AG09309 (cell line): ENCODE measurements at regions not wholly inside any gene's neighbourhood (a gene's known extent, or its start where the extent isn't known, plus 50 kb on each side); places are given as distances from the start of the nearest gene placed in this dataset.
"Not testable (repeated sequence)": the region's sequence is repeated elsewhere in the genome, so short reads cannot be mapped to it uniquely, and the experiment has no call there.

Experiments
- DNase-seq: peaks from one replicate; pipeline ENCODE4 v3.0.0-alpha.2; 2010; ENCODE audit warnings: low read depth
- H3K4me3 ChIP-seq: 2 replicates; pipeline ENCODE4 v1.5.1; 2011; ENCODE audit warnings: mild to moderate bottlenecking, low read depth, low read length, moderate library complexity; ENCODE audit not compliant: control insufficient read depth
- TF ChIP-seq, protein P1 (sequence below): IDR thresholded peaks from 2 replicates; pipeline ENCODE4 v1.5.1; 2011; ENCODE audit warnings: mild to moderate bottlenecking, low read depth, low read length, inconsistent platforms; ENCODE audit not compliant: insufficient read depth, control insufficient read depth; ENCODE audit errors: missing control alignments

DNA sequence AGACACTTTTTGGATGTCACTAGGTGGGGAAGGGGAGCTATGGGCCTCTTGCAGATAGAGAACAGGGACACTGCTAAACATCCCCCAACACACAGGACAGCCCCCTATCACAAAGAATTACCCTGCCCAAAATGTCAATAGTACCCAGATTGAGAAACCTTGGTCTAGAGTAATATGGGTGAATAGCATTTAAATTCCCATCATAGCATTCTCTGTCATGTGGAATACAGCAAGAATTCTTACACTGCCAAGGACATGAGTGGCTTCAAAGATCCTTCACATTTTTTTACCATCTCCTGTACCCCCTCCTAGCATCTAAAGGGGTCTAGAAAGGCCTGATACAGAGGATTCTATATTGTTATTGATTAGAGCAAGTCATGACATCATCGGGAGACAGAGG is 83.1 kb upstream of the SSTR4 start:
- DNase-seq, result no peak
- no peak overlapping the region for H3K4me3 ChIP-seq
- TF ChIP-seq, protein P1, sequence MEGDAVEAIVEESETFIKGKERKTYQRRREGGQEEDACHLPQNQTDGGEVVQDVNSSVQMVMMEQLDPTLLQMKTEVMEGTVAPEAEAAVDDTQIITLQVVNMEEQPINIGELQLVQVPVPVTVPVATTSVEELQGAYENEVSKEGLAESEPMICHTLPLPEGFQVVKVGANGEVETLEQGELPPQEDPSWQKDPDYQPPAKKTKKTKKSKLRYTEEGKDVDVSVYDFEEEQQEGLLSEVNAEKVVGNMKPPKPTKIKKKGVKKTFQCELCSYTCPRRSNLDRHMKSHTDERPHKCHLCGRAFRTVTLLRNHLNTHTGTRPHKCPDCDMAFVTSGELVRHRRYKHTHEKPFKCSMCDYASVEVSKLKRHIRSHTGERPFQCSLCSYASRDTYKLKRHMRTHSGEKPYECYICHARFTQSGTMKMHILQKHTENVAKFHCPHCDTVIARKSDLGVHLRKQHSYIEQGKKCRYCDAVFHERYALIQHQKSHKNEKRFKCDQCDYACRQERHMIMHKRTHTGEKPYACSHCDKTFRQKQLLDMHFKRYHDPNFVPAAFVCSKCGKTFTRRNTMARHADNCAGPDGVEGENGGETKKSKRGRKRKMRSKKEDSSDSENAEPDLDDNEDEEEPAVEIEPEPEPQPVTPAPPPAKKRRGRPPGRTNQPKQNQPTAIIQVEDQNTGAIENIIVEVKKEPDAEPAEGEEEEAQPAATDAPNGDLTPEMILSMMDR, result no peak

DNA sequence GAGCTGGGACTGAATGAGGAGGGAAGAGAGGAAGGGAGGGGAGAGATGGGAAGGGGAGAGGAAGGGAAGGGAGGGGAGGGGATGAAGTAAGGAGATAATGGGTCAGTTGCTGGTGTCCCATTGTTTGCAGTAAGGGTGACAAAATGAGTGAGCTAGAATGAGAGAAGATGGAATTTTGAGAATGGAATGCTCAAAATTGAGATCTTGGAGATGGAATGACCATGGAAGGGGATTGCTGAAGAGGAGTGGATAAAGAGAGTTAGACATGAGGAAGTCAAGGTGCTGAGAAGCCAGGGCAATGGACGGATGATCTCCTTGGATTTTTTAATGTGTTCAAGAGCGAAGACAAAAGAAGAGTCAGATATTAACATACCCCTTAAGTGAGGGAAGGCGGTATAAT is 80.5 kb upstream of the SSTR4 start:
- no peak for DNase-seq
- TF ChIP-seq, protein P1, result no peak
- H3K4me3 ChIP-seq, result no peak overlapping the region

DNA sequence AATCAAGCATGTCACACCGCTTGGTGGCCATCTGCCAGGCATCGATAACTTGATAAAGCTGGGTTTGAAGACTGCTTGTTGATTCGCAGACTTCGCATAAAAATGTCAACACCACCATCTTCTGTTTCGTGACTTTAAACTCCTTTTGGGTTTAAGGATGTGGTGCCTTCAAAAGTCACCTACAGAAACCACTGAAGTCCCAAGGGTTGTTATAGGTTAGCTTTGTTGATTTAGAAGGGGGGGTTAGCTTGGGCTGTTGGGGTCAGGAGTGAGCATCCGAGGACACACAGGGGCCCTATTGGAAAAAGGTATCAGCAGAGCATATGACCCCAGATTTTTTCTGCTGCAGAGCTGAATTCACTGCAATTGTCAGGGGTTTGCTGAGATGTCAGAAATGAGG is 76.7 kb upstream of the SSTR4 start:
- TF ChIP-seq, protein P1, result no peak
- DNase-seq, result no peak
- H3K4me3 ChIP-seq, result no peak overlapping the region

DNA sequence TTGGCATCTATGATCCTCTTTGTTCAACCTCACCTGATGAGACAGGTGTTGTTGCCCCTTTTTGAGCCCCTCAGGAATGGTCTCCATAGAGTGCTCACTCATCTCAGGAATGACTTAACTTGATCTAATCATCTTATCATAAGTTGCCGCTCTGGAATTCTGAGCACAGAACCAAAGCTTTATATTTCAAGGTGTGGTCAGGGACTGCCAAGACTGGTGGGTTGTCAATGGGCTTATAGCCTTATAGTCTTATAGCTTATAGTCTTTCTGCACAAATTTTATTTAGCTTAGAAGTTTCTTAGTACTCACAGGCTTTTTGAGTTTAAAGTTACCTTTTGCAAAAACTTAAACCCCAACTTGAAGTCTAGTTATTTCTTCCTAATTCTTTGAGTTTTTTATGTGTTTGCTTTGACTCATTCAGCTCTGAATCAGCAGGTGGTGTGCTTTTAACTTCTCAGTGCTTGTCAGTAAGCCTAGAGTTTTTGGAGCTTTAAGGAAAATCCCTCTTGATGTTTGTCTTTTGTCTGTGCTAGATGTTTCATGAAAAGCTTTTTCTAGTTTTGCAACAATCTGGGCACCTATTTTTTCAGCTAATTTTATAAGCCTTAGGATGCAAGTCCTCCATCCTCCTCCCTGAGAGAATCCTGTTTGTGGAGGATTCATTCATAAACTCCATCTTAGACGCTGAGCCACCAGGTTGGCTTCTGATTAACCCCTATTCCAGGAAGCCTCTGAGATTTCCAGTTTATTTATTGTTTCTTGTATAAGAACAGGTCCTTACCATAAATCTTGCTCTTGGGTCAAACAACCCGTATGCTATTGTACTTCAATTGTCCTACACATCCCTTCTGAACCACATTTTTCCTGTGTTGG is 72.3 kb upstream of the SSTR4 start:
- TF ChIP-seq, protein P1, result no peak
- no peak overlapping the region for H3K4me3 ChIP-seq
- DNase-seq, result no peak

DNA sequence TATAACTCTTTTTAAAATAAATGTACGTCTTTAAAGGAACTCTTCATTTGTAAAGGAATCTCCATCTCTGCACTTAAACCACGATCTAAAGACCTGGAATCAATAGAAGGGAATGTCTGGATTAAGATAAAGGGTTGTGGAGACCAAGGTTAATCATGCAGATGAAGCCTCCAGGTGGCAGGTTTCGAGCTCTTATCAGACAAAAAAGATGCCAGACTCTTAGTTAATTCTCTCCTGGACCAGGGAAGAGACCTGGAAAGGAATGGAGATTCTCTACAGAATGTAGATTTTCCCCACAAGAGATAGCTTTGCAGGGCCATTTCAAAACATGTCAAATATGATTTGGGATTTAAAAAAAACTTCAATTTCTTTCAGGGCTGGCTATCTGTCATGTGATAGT is 71.5 kb upstream of the SSTR4 start:
- TF ChIP-seq, protein P1, result no peak
- DNase-seq, result no peak

DNA sequence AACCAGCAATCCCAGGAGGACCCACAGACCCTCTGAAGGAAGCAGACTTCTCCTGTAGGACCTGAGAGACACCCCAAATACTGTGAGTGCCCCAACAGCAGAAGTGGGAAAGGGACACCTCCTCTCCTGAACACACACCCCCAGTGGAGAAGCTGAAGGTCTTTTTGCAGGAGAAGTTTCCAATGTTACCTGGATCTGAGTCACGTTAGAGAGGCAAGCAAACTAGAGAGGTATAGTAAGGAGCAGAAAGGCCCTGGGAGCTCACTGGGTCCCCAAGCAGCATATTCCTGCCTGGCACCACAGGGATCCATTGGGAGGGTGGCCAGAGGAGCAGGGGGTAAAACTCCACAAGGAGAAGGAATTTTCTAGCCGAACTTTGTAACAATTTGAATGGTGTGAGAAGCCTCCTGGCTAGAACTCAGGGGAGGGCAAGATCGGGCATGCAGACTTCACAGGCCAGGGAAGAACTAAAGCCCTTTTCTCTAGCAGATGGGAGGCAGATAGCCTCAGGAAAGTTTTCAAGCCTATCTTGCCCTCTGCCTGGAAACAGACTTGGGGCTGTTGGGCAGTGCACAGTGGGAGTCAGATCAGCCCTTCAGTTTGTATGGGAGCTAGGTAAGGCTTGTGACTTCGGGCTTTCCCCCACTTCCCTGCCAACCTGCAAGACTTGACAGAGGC is 68.2 kb upstream of the SSTR4 start:
- DNase-seq, result no peak
- H3K4me3 ChIP-seq, result no peak overlapping the region
- TF ChIP-seq, protein P1, result no peak

More for the DNA sequence above, 71.5 kb upstream of the SSTR4 start:
- no peak overlapping the region for H3K4me3 ChIP-seq

DNA sequence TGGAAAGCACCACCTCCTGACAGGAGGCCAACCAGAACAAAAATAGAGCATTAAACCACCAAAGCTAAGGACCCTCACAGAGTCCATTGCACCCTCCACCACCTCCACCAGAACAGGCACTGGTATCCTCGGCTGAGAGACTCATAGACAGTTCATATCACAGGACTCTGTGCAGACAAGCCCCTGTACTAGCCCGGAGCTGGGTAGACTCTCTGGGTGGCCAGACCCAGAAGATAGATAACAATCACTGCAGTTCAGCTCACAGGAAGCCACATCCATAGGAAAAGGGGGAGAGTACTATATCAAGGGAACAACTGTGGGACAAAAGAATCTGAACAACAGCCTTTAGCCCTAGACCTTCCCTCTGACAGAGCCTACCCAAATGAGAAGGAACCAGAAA is 67.4 kb upstream of the SSTR4 start:
- DNase-seq, H3K4me3 ChIP-seq: not testable (repeated sequence)

DNA sequence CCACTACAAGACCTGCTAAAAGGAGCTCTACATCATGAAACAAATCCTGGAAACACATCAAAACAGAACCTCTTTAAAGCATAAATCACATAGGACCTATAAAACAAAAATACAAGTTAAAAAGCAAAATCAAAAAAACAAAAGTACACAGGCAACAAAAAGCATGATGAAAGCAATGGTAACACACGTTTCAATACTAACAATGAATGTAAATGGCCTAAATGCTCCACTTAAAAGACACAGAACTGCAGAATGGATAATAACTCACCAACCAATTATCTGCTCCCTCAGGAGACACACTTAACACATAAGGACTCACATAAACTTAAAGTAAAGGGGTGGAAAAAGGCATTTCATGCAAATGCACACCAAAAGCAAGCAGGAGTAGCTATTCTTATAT is 66.1 kb upstream of the SSTR4 start:
- H3K4me3 ChIP-seq, DNase-seq: not testable (repeated sequence)

DNA sequence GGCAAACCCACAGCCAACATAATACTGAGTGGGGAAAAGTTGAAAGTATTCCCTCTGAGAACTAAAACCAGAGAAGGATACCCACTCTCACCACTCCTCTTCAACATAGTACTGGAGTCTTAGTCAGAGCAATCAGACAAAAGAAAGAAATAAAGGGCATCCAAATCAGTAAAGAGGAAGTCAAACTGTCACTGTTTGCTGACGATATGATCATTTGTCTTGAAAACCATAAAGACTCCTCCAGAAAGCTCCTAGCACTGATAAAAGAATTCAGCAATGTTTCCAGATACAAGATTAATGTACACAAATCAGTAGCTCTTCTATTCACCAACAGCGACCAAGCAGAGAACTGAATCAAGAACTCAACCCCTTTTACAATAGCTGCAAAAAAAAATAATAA is 64.0 kb upstream of the SSTR4 start:
- H3K4me3 ChIP-seq, DNase-seq: not testable (repeated sequence)
